Brain microvascular endothelial cell (primary cell): ENCODE measurements at regions not wholly inside any gene's neighbourhood (a gene's known extent, or its start where the extent isn't known, plus 50 kb on each side); places are given as distances from the start of the nearest gene placed in this dataset.

Source experiments
- DNase-seq: peaks from one replicate; pipeline ENCODE4 v3.0.0-alpha.2; 2020
- H3K27ac ChIP-seq: fragments of 250-450 bp; sonication (Bioruptor Pico); 2 replicates; pipeline ENCODE4 v1.5.1; 2020; ENCODE audit warnings: mild to moderate bottlenecking, moderate library complexity
- H3K27me3 ChIP-seq: fragments of 250-450 bp; sonication (Bioruptor Pico); replicated peaks from 2 replicates; pipeline ENCODE4 v1.5.1; 2020; ENCODE audit warnings: mild to moderate bottlenecking
- H3K36me3 ChIP-seq: fragments of 250-450 bp; sonication (Bioruptor Pico); replicated peaks from 2 replicates; pipeline ENCODE4 v1.5.1; 2020; ENCODE audit warnings: mild to moderate bottlenecking
- H3K4me3 ChIP-seq: 2 replicates; pipeline ENCODE4 v1.5.1; 2011; ENCODE audit warnings: low read depth, mild to moderate bottlenecking, control low read depth, low read length, moderate library complexity
- CTCF ChIP-seq: IDR thresholded peaks from 2 replicates; pipeline ENCODE4 v1.5.1; 2011; ENCODE audit warnings: low read depth, mild to moderate bottlenecking, moderate library complexity, low read length, control low read depth, inconsistent platforms; ENCODE audit errors: missing control alignments
- in situ Hi-C: cut with HindIII; loops from 2 replicates; pipeline ENCODE4 v1.10.0; 2017; ENCODE audit warnings: low sequenced_read_pairs, low pct_ligation_motif_present

GRCh38 chr9:84054341-84055010 lies 73.9 kb downstream of the RMI1 start:
- Histone ChIP-seq H3K27me3 (no peaks in the 10 kb centered on the region), H3K27ac (no peak overlapping the region), H3K4me3 (no peak overlapping the region), H3K36me3 (no peaks in the 10 kb centered on the region)
- in situ Hi-C loops, result no loop called here
- TF ChIP-seq CTCF, result no peak
- peak; percentile 13 for DNase-seq

GRCh38 chr9:84057662-84058061 lies 77.1 kb downstream of the RMI1 start:
- no peak for DNase-seq
- no peaks in the 10 kb centered on the region for H3K27me3 ChIP-seq
- in situ Hi-C loops, result no loop called here
- TF ChIP-seq CTCF, result no peak
- H3K36me3 ChIP-seq, result no peaks in the 10 kb centered on the region
- no peak overlapping the region for H3K4me3 ChIP-seq
- H3K27ac ChIP-seq, result no peak overlapping the region

DNA sequence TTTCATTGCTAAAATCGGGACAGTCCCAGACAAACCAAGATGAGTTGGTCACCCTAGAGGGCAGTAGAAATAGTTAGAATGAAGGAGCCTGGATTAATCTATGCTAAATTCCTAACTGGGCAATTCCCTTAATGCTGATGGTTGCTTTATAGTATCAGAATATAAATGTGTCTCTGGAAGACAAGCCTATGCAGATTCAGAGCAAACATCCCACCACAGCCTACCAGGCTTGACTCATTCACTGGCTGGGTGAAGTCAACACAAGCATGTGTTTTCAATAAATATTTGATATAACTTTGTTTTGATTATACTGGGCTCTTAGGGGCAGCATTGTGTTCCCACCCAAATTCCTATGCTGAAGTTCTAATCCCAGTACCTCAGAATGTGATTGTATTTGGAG lies 79.3 kb downstream of the RMI1 start:
- no peak for TF ChIP-seq CTCF
- no peak for DNase-seq
- in situ Hi-C loops, result no loop called here

DNA sequence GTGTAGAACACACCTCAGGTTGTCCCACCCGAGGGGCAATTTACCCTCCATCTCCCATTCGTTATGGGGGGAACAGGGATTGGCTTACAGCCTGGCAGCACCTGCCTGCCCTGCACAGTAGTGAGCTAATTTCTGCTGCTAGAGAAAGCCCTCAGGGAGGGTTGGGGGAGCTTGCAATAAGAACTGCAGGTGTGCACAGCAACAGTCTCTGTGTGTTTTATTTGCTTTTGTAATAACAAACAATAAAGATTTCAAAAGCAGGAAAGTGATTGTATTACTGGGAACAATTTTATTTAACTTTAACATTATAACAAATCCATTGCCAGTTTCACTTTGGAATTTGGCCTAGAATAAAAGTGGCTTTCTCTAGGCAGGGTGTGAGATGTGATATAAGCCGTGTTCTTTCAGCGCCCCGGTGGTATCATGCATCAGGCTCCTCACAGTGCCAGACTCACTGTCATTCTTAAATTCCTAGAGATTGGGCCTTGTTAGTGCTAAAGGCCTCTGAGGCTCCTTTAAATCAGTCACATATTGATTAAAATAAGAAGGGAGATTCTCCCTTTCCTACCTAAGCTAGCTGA lies 81.1 kb downstream of the RMI1 start:
- Histone ChIP-seq H3K36me3 (no peaks in the 10 kb centered on the region), H3K27me3 (no peaks in the 10 kb centered on the region), H3K27ac (no peak overlapping the region), H3K4me3 (no peak overlapping the region)
- TF ChIP-seq CTCF, result no peak
- in situ Hi-C loops, result no loop called here
- no peak for DNase-seq

More for the DNA sequence above, 79.3 kb downstream of the RMI1 start:
- H3K4me3 ChIP-seq, result no peak overlapping the region
- H3K27me3 ChIP-seq, result no peaks in the 10 kb centered on the region
- no peaks in the 10 kb centered on the region for H3K36me3 ChIP-seq
- no peak overlapping the region for H3K27ac ChIP-seq

GRCh38 chr9:84062538-84062937 lies 81.9 kb downstream of the RMI1 start:
- in situ Hi-C loops, result no loop called here

More at GRCh38 chr9:84062538-84062937, 81.9 kb downstream of the RMI1 start:
- no peak for DNase-seq
- no peaks in the 10 kb centered on the region for H3K27me3 ChIP-seq
- no peak overlapping the region for H3K27ac ChIP-seq
- H3K4me3 ChIP-seq, result no peak overlapping the region
- no peak for TF ChIP-seq CTCF
- H3K36me3 ChIP-seq, result no peaks in the 10 kb centered on the region
